GM18861 (cell line): ENCODE measurements at regions not wholly inside any gene's neighbourhood (a gene's known extent, or its start where the extent isn't known, plus 50 kb on each side); places are given as distances from the start of the nearest gene placed in this dataset.

Experiments used
- ATAC-seq: cut with Tn5 transposase; IDR thresholded peaks from one replicate; pipeline ENCODE4 v1.9.1; 2021; ENCODE audit not compliant: unreplicated experiment

DNA sequence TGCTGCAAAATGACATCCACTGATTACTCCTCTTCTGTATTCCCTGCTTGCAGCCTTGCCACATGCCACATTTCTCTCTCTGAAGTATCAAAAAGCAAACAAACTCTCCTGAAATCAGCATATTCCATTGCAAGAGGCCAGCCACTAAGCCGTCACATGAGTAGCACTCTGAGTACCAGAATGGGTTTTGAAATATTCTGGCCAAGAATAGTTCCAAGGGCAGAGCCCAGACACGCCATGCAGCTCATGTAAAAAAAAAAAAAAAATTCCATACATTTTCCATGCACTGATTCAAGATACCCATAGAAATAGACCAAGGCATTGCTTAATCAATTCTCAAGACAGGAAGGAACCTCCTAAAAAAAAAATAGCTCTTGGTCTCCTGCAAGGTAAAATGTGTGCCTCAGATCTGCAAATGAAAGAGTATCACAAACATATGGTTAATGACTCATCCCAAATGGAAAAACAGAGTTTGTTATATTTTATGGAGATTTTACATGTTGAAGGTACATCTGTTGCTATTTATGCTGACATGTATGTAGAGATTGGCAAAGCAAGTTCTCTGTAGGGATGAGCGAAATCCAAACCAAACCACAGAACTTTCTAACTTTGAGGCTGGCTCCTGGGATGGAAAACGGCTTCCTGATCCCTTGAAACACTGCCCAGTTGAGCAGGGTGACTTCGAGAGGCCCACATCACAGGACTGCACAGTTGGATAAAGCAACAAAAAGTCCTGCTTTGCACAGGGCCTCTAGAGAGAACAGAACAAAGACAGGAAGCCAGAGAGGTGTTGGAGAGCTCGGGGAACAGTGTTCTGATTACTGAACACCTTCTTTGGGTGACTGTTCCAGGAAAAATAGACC is 346.2 kb downstream of the ZNF521 start:
- no peak for ATAC-seq

DNA sequence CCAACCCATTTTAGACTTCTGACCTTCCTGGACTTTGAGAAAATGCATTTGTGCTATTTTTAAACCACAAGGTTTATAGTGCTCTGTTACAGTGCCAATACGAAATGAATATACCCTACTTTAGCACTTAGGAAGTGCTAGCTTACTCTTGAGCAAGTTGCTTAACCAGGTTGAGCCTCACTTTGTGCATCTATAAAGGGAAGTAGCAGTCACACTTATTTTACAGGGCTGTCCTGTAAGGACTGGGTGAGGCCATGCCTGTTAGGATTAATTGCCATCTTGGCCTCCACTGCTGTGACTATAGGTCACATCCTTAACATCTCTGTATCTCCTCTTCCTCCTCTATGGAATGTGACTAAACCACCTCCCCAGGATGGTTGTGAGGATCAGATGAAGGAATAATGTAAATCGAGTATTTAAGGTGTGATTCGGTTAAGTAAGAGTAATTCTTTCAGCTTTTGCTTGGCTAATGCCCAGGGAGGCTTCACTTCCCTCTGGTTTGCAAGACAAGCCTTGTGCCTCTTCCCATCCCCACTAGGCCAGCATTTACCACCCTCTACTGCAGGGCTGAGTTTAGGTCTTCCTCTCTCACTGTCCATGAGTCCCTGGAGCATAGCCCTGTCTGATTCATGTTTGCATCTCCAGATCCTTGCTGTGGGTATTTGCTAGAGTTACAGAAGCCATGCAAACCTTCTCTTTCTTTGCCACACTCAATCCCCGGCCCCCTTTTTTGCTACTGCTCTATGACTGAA is 341.2 kb downstream of the ZNF521 start:
- no peak for ATAC-seq
